Vagina (tissue), 2 donors: ENCODE measurements at regions not wholly inside any gene's neighbourhood (a gene's known extent, or its start where the extent isn't known, plus 50 kb on each side); places are given as distances from the start of the nearest gene placed in this dataset.

Source experiments
- CTCF ChIP-seq, 3 experiments: fragments of 450-650 bp in 2 of 3; fragments of 200-600 bp in 1 of 3; sonication (generic) in 1 of 3; IDR thresholded peaks; one replicate each; pipeline ENCODE4 v1.5.1; 2017 to 2019; ENCODE audit warnings: antibody characterized with exemption in 3 of 3, mild to moderate bottlenecking in 2 of 3, moderate library complexity in 2 of 3
- POLR2A ChIP-seq, 2 donors: fragments of 450-650 bp; IDR thresholded peaks; one replicate each; pipeline ENCODE4 v1.6.1; 2017; ENCODE audit warnings: antibody characterized with exemption in 2 of 2, mild to moderate bottlenecking in 2 of 2, moderate library complexity in 2 of 2
- POLR2AphosphoS5 ChIP-seq, 2 donors: sonication (generic); formaldehyde crosslinking; IDR thresholded peaks; one replicate each; pipeline ENCODE4 v1.9.0; 2017; ENCODE audit warnings: antibody characterized with exemption in 2 of 2, mild to moderate bottlenecking in 2 of 2, low read depth in 1 of 2; ENCODE audit not compliant: insufficient read depth in 1 of 2

- TF ChIP-seq CTCF (IDR thresholded peaks at IDR 0.05) (no peak), POLR2AphosphoS5 (IDR thresholded peaks at IDR 0.05; ENCODE audit: insufficient read depth in 1 of 2, low read depth in 1 of 2) (no peak), POLR2A (IDR thresholded peaks at IDR 0.05) (no peak)
These were observed 947.5 kb upstream of the CTNND2 start for GRCh38 chr5:12851761-12852160.
